ENCODE measurements at regions not wholly inside any gene's neighbourhood (a gene's known extent, or its start where the extent isn't known, plus 50 kb on each side); places are given as distances from the start of the nearest gene placed in this dataset.

GRCh38 chr6:165830761-165831160 is 167.7 kb upstream of the PDE10A start:
- DNase-seq, result no peak

- DNase-seq, result no peak
Measured at GRCh38 chr6:165829376-165829775, 166.3 kb upstream of the PDE10A start.

GRCh38 chr6:165827190-165827518 is 164.1 kb upstream of the PDE10A start:
- no peak for DNase-seq

GRCh38 chr6:165826487-165827189 is 163.6 kb upstream of the PDE10A start:
- no peak for DNase-seq

GRCh38 chr6:165825256-165825815 is 162.3 kb upstream of the PDE10A start:
- DNase-seq, result no peak

GRCh38 chr6:165823609-165824326 is 160.7 kb upstream of the PDE10A start:
- DNase-seq, result no peak

- no peak for DNase-seq
Measured at GRCh38 chr6:165822501-165822900, 159.5 kb upstream of the PDE10A start.

- no peak for DNase-seq
Measured at GRCh38 chr6:165821754-165822153, 158.7 kb upstream of the PDE10A start.

- no peak for DNase-seq
Measured at GRCh38 chr6:165820934-165821333, 157.9 kb upstream of the PDE10A start.

GRCh38 chr6:165820407-165820806 is 157.4 kb upstream of the PDE10A start:
- DNase-seq, result no peak

- no peak for DNase-seq
Measured at GRCh38 chr6:165819394-165819793, 156.4 kb upstream of the PDE10A start.

- no peak for DNase-seq
Measured at GRCh38 chr6:165818200-165818599, 155.2 kb upstream of the PDE10A start.

- DNase-seq, result no peak
Measured at GRCh38 chr6:165817771-165818170, 154.7 kb upstream of the PDE10A start.

GRCh38 chr6:165817148-165817547 is 154.1 kb upstream of the PDE10A start:
- no peak for DNase-seq

- DNase-seq, result no peak
Measured at GRCh38 chr6:165814679-165815078, 151.6 kb upstream of the PDE10A start.

GRCh38 chr6:165811512-165811911 is 148.5 kb upstream of the PDE10A start:
- no peak for DNase-seq

GRCh38 chr6:165808021-165808420 is 145.0 kb upstream of the PDE10A start:
- no peak for DNase-seq

- DNase-seq, result no peak
Measured at GRCh38 chr6:165807249-165807960, 144.4 kb upstream of the PDE10A start.

GRCh38 chr6:165806126-165806810 is 143.2 kb upstream of the PDE10A start:
- no peak for DNase-seq

- DNase-seq, result no peak
Measured at GRCh38 chr6:165805636-165806035, 142.6 kb upstream of the PDE10A start.

- DNase-seq, result no peak
Measured at GRCh38 chr6:165805067-165805555, 142.1 kb upstream of the PDE10A start.

Data from amygdala (tissue), 56 donors.